ENCODE measurements at regions not wholly inside any gene's neighbourhood (a gene's known extent, or its start where the extent isn't known, plus 50 kb on each side); places are given as distances from the start of the nearest gene placed in this dataset.

DNA sequence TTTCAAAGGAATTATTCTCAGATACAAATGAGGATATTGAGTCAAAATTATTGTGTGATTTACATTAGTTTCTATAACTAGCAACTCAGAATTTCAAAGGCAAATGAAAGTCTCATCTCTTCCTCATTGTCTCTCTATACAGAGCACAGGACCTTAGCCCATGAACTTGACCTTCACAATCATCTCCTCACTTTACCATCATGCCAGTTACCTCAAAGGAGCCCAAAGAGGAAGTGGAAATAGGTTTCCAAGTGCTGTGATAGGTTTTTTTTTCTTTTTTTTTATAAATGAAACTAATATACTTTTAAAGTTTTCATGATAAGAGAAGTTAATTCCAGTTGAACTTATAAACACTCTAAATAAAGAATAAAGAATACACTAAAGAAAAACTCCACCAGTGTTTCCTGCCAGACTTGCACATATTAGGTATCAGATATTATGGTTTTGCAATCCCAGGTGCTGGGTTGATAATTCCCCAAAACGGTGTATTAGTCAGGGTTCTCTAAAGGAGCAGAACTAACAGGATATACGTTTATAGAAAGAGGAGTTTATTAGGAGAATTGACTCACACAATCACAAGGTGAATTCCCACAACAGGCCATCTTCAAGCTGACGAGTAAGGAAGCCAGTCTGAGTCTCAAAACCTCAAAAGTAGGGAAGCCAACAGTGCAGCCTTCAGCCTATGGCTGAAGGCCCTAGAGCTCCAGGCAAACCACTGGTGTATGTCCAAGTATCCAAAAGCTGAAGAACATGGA, 50.1 kb upstream of the ADAMTS16 start:
- H3K27ac ChIP-seq: no peak overlapping the region
- intact Hi-C loops (cut with DNase I): no loop called here
- no peak for DNase-seq (ENCODE audit: low spot score)
- TF ChIP-seq POLR2A (IDR thresholded peaks at IDR 0.05) (no peak), POLR2AphosphoS5 (IDR thresholded peaks at IDR 0.05) (no peak)
- TF ChIP-seq, protein P1, sequence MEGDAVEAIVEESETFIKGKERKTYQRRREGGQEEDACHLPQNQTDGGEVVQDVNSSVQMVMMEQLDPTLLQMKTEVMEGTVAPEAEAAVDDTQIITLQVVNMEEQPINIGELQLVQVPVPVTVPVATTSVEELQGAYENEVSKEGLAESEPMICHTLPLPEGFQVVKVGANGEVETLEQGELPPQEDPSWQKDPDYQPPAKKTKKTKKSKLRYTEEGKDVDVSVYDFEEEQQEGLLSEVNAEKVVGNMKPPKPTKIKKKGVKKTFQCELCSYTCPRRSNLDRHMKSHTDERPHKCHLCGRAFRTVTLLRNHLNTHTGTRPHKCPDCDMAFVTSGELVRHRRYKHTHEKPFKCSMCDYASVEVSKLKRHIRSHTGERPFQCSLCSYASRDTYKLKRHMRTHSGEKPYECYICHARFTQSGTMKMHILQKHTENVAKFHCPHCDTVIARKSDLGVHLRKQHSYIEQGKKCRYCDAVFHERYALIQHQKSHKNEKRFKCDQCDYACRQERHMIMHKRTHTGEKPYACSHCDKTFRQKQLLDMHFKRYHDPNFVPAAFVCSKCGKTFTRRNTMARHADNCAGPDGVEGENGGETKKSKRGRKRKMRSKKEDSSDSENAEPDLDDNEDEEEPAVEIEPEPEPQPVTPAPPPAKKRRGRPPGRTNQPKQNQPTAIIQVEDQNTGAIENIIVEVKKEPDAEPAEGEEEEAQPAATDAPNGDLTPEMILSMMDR (IDR thresholded peaks at IDR 0.05): no peak
- H3K36me3 ChIP-seq: no peaks in the 10 kb centered on the region
- WGBS: 81% methylated on average over 3 of the region's 3 CpGs
- no peak overlapping the region for H3K4me3 ChIP-seq
- no peaks in the 10 kb centered on the region for H3K4me1 ChIP-seq (replicated peaks)
- H3K27me3 ChIP-seq (replicated peaks; ENCODE audit: insufficient read depth): no peaks in the 10 kb centered on the region
- no peaks in the 10 kb centered on the region for H3K9me3 ChIP-seq

Measured in prostate gland (tissue), 2 donors.